Vagina (tissue), 2 donors: ENCODE measurements at regions not wholly inside any gene's neighbourhood (a gene's known extent, or its start where the extent isn't known, plus 50 kb on each side); places are given as distances from the start of the nearest gene placed in this dataset.

Source experiments
- CTCF ChIP-seq, 3 experiments: fragments of 450-650 bp in 2 of 3; fragments of 200-600 bp in 1 of 3; sonication (generic) in 1 of 3; IDR thresholded peaks; one replicate each; pipeline ENCODE4 v1.5.1; 2017 to 2019; ENCODE audit warnings: antibody characterized with exemption in 3 of 3, mild to moderate bottlenecking in 2 of 3, moderate library complexity in 2 of 3
- POLR2AphosphoS5 ChIP-seq, 2 donors: sonication (generic); formaldehyde crosslinking; IDR thresholded peaks; one replicate each; pipeline ENCODE4 v1.9.0; 2017; ENCODE audit warnings: antibody characterized with exemption in 2 of 2, mild to moderate bottlenecking in 2 of 2, low read depth in 1 of 2; ENCODE audit not compliant: insufficient read depth in 1 of 2

GRCh38 chr1:29743931-29744330 is 507.6 kb downstream of the PTPRU start:
- no peak for TF ChIP-seq CTCF (IDR thresholded peaks at IDR 0.05)
- no peak for TF ChIP-seq POLR2AphosphoS5 (IDR thresholded peaks at IDR 0.05; ENCODE audit: insufficient read depth in 1 of 2, low read depth in 1 of 2)
